HG02938 (cell line): ENCODE measurements at regions not wholly inside any gene's neighbourhood (a gene's known extent, or its start where the extent isn't known, plus 50 kb on each side); places are given as distances from the start of the nearest gene placed in this dataset.

Source experiments
- ATAC-seq: cut with Tn5 transposase; IDR thresholded peaks from one replicate; pipeline ENCODE4 v1.9.1; 2021; ENCODE audit warnings: mild to moderate bottlenecking, moderate library complexity; ENCODE audit not compliant: unreplicated experiment

DNA sequence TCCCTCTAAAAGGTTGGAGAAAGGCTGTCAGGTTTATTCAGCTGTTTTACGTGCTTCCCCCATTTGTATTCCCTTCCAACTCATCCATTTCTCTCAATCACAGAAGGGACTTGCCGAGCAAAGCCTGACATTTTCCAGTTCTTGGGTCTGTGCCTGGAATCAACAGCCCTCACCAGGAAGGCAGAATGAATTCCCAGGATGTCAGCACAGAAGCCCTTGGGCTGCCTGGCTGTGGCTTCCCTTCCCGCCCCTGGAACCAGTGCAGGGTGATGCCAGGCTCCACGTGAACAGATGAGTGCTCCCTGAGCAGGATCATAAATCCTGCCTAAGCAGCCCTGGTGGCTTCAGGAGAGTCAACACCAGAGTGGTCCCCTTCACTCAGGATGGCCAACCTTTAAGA is 86.1 kb upstream of the CD83 start:
- no peak for ATAC-seq

- no peak for ATAC-seq
These were observed 82.3 kb upstream of the CD83 start for GRCh38 chr6:14035071-14035847.

DNA sequence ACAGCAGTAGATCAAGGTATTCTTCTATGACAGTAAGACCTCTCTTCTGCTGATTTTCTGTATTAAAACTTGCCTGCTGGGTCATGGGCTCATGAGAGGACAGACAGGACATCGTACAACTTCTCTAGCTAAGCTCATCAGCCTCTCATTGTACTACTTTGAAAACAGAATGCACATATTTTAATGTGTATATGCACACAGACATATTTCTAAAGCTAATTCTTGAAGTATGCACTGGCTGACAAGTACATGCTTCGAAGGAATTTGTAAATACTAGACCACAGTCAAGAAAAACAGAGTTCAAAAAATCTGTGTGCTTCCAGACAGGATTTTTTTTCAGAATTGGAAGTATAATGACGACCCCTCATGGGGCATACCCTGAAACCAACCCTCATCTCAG is 81.7 kb upstream of the CD83 start:
- ATAC-seq: no peak

DNA sequence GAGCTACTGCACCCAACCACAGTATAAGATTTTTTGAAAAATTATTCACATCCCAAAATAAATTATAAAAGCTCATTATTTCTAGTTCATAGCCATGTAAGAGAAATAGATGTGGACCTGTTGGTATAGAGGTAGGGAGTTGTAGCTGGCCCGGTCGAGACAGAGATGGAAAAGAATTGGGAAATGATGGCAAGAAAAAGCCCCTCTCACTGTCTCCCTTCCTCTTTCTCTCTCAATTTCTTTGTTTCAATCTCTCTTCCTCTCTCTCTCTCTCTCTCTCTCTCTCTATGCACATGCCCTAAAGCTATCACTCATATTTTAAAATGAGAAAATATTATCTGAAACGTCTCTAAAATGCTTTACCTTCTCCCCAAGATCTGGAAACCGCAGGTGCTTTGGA is 80.7 kb upstream of the CD83 start:
- ATAC-seq: no peak

DNA sequence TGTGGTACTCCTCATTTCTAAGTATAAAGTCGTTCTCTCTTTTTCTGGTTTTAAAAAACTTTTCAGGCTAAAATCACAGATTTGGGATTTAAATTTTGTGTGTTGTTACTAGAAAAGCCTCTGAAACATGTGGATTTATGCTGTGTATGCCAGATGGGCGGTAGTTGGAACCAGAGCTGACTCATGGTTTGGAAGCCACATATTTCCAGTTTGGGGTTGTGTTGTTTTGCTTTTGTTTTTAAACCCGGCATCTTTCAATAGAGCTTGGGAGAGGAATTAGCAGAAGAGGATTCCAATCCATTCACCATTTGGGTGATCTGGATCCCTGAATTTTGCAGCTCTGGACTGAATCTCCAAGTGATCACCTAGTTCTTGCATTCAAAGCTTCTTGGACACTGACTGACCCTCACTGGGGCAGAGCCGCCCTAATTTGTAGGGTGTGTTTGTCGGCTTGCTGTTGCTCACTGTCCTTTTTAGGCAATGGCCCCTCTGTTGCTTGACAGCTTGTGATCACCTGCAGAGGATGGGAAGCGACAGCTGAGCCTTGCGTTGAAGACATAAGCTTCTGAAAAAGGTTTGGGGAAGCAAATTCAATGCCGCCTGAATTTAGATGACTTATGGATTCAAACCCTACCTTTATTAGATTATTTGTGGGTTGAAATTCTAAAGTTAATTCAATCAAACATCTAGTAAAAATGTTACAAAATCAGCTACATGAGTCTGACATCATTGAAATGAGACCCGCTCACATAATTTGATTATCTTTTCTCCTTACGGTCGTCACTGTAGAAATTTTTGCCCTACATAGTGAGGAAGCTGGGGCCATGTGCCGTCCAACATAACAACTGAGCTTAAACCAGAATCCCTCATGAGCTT is 79.9 kb upstream of the CD83 start:
- ATAC-seq: no peak

- ATAC-seq: no peak
These were observed 78.8 kb upstream of the CD83 start for GRCh38 chr6:14038467-14039437.

GRCh38 chr6:14040042-14040441 is 77.5 kb upstream of the CD83 start:
- ATAC-seq: no peak

GRCh38 chr6:14046476-14047068 is 71.0 kb upstream of the CD83 start:
- peak; percentile 62 for ATAC-seq

DNA sequence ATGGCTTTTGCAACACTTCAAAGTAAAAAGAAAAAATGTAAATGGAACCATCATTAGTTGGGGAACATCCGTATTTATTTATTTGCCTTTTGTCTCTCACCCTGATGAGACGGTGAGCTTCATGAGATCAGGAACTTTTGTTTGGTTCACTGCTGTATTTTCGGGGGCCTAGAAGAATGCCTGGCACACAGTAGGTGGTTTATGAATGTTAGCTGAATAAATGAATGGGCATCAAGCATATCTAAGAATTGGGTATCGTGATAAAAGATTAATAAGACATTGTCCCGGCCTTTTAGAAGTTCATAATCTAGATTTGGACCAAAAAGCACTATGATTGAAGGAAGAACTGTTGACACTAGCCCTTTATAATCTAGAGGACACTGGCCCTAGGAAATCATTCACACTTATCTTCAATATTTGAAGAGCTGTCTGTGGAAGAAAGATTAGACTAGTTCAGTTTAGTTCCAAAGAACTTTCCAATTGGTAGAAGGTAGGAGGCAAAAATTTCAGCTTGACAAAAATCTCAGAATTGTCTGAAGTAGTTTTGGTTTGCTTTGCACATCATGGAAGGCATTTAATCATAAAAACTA is 70.3 kb upstream of the CD83 start:
- ATAC-seq: no peak

DNA sequence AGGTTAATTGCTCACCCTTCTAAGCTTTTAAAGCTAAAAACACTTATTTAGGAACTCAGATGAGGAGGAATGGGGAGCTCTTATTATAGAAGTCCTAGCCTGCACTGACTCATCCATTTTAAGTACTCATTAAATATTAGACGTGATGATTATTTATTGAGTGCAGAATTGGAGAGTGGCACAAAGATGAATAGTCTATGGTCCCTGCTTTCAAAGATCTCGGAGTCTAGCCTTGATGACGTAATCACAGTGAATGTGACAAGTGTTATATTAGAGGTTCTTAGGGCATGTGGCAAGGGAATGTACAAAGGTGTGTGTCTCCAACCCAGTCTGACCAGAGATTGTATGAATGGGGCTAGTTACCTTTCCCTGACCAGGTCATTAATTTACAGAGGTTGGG is 68.7 kb upstream of the CD83 start:
- no peak for ATAC-seq

- no peak for ATAC-seq
These were observed 66.2 kb upstream of the CD83 start for GRCh38 chr6:14051355-14051754.

DNA sequence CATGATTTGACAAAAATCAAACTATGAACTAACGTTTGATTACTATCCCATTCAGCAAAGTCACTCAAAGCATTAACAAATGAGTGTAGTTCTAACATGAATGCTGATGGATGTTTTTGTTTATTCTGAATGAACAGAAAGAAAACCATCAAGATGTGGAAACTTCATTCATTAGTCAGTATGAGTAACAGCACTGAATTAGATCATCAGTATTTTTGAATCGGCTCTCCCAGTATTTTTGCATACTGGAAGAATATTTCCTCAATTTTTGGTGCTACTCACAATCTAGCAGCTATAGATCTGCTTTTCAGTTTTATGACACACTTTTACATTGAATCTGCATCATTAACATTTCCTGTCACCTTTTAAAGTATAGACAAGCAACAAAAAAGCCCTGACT is 63.8 kb upstream of the CD83 start:
- ATAC-seq: no peak

DNA sequence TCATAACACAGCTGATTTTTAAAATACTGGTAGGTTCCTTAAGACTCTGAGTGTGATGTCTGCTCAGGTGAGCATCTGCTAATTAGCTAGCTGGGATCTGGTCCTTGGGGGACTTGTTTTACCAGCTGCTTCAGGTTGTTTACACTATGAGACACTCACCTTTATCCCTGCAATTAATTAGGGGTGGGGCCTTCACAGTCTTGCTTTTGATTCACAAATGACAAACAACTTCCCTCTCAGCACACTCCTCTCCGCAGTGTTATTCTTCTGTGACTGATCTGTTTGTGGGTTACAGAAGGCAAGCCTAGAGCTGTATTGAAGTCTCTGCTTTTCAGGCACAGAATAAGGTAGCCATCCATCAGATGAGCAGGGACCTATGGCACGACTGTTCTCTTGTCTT is 62.0 kb upstream of the CD83 start:
- ATAC-seq: no peak

GRCh38 chr6:14058029-14058695 is 59.4 kb upstream of the CD83 start:
- ATAC-seq: no peak

- ATAC-seq: no peak
These were observed 58.8 kb upstream of the CD83 start for GRCh38 chr6:14058735-14059134.

DNA sequence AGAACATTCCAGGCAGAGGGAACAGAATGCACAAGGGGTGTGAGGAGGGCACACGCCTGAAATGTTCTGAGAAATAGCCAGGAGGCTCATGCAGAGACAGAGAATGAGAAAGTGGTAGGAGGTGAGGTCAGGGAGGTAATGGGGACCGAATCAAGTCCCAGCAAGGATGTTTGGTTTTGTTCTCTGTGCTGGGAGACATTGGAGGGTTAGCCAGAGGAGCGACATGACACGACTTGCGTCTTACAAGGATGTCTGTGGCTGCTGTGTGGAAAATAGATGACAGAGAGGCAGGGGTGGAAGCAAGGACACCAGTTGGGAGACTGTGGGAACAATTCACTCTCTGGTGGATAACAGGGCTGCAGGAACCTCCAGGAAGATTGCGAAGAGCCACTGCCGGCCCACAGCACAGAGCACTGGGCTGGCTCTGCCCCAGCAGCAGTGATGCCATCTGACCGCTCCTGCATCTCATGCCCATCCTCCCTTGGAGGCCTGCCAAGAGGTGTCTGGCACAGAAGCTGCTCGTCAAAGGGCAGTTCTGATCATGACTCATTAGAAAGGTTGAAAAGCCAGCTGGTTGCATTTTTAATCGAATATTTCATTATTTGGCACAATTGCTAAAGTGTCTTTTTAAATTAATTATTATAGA is 57.7 kb upstream of the CD83 start:
- ATAC-seq: no peak

DNA sequence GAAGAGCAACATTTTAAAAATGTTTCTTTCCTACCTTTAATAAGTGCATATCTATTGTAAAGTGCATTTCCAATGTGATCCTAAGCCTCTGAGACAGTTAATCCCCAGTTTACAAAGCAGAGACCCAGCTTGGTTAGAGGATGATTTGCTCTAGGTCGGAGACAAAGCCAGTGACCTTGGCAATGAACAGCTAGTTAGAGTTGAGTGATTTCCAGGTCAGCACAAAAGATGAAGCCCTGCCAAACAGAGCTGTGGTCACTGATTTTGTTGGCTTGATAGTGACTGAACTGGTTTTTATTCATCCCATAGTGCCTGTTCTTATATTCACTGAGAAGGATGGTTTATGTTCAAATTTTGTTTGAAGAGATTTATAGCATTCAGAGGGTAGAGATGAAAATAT is 56.6 kb upstream of the CD83 start:
- ATAC-seq: no peak

- ATAC-seq: no peak
These were observed 55.9 kb upstream of the CD83 start for GRCh38 chr6:14061643-14062042.

GRCh38 chr6:14062345-14063029 is 55.1 kb upstream of the CD83 start:
- no peak for ATAC-seq
